ENCODE measurements at regions not wholly inside any gene's neighbourhood (a gene's known extent, or its start where the extent isn't known, plus 50 kb on each side); places are given as distances from the start of the nearest gene placed in this dataset.

DNA sequence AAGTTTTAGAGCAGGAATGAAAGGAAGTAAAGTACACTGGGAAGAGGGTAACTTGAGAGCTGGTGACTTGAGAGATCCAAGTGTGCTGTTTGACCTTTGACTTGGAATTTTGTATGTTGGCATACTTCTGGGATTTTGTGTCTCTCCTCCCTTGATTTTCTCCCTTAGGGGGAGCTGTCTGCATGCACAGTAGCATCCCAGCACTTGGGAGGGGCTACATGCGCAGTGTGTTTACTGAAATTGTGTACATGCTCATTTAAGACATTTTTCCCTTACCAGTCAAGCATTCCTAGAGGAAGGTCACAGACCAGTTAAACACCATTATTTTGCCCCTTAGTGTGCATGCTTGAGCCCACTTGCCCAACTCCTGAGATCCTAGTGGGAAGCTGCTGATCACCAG is 120.1 kb downstream of the ZNF622 start:
- TF ChIP-seq POLR2AphosphoS5 (IDR thresholded peaks at IDR 0.05; ENCODE audit: low read depth, low read length) (no peak), REST (IDR thresholded peaks at IDR 0.05; ENCODE audit: insufficient read depth in 1 of 2, low read depth in 2 of 2, low read length in 2 of 2) (no peak), SIN3A (IDR thresholded peaks at IDR 0.05; ENCODE audit: borderline replicate concordance, insufficient read depth, low read length) (no peak), TAF1 (IDR thresholded peaks at IDR 0.05; ENCODE audit: borderline replicate concordance, insufficient read depth, low read length) (no peak), FOXP2 (optimal IDR thresholded peaks at IDR 0.05; ENCODE audit: borderline replicate concordance, extremely low read depth, extremely low read length, insufficient read depth) (no peak)
